ENCODE measurements at regions not wholly inside any gene's neighbourhood (a gene's known extent, or its start where the extent isn't known, plus 50 kb on each side); places are given as distances from the start of the nearest gene placed in this dataset.
"Not testable (repeated sequence)": the region's sequence is repeated elsewhere in the genome, so short reads cannot be mapped to it uniquely, and the experiment has no call there.

- DNase-seq, result no peak
These were observed 285.7 kb upstream of the GALNT17 start for GRCh38 chr7:70846208-70846607.

- no peak for DNase-seq
These were observed 282.2 kb upstream of the GALNT17 start for GRCh38 chr7:70849580-70850235.

GRCh38 chr7:70855373-70855772, 276.6 kb upstream of the GALNT17 start:
- DNase-seq, result no peak

GRCh38 chr7:70856901-70857630, 274.9 kb upstream of the GALNT17 start:
- peak; percentile 6 for DNase-seq

- no peak for DNase-seq
These were observed 274.0 kb upstream of the GALNT17 start for GRCh38 chr7:70857793-70858545.

- no peak for DNase-seq
These were observed 264.4 kb upstream of the GALNT17 start for GRCh38 chr7:70867513-70867912.

- no peak for DNase-seq
These were observed 261.6 kb upstream of the GALNT17 start for GRCh38 chr7:70870349-70870748.

GRCh38 chr7:70872188-70872587, 259.8 kb upstream of the GALNT17 start:
- DNase-seq, result no peak

GRCh38 chr7:70881167-70881847, 250.6 kb upstream of the GALNT17 start:
- DNase-seq, result no peak

- no peak for DNase-seq
These were observed 248.0 kb upstream of the GALNT17 start for GRCh38 chr7:70883750-70884439.

- no peak for DNase-seq
These were observed 247.5 kb upstream of the GALNT17 start for GRCh38 chr7:70884440-70884764.

GRCh38 chr7:70884809-70885208, 247.1 kb upstream of the GALNT17 start:
- no peak for DNase-seq

GRCh38 chr7:70886547-70886946, 245.4 kb upstream of the GALNT17 start:
- no peak for DNase-seq

- DNase-seq, result no peak
These were observed 244.8 kb upstream of the GALNT17 start for GRCh38 chr7:70887186-70887585.

- no peak for DNase-seq
These were observed 241.6 kb upstream of the GALNT17 start for GRCh38 chr7:70890147-70890969.

GRCh38 chr7:70893422-70893821, 238.5 kb upstream of the GALNT17 start:
- no peak for DNase-seq

GRCh38 chr7:70893971-70894715, 237.8 kb upstream of the GALNT17 start:
- no peak for DNase-seq

- no peak for DNase-seq
These were observed 237.1 kb upstream of the GALNT17 start for GRCh38 chr7:70894799-70895198.

GRCh38 chr7:70895337-70896200, 236.4 kb upstream of the GALNT17 start:
- DNase-seq, result not testable (repeated sequence)
